ENCODE measurements at regions not wholly inside any gene's neighbourhood (a gene's known extent, or its start where the extent isn't known, plus 50 kb on each side); places are given as distances from the start of the nearest gene placed in this dataset.
A peak's percentile ranks its signal among the peaks of the same experiment; 100 is the strongest.

GRCh38 chr2:185188656-185189055 is 549.9 kb upstream of the FSIP2 start:
- intact Hi-C loops (cut with DNase I; ENCODE audit: low total_unique reads) = no loop called here
- Histone ChIP-seq H3K27me3 (no peaks in the 10 kb centered on the region), H3K4me3 (no peak overlapping the region), H3K36me3 (no peaks in the 10 kb centered on the region), H3K4me1 (no peaks in the 10 kb centered on the region), H3K27ac (no peak overlapping the region), H3K9me3 (no peaks in the 10 kb centered on the region)
- no peak for DNase-seq (ENCODE audit: low spot score in 2 of 2)
- TF ChIP-seq POLR2AphosphoS5 (IDR thresholded peaks at IDR 0.05) (no peak), POLR2A (IDR thresholded peaks at IDR 0.05) (no peak)

- Histone ChIP-seq H3K4me3 (no peak overlapping the region), H3K9me3 (no peaks in the 10 kb centered on the region), H3K27ac (no peak overlapping the region), H3K27me3 (no peaks in the 10 kb centered on the region), H3K36me3 (no peaks in the 10 kb centered on the region), H3K4me1 (no peaks in the 10 kb centered on the region)
- no peak for TF ChIP-seq CTCF (IDR thresholded peaks at IDR 0.05)
- TF ChIP-seq POLR2AphosphoS5 (IDR thresholded peaks at IDR 0.05) = no peak
- no peak for TF ChIP-seq POLR2A (IDR thresholded peaks at IDR 0.05)
- no peak for DNase-seq (ENCODE audit: low spot score in 2 of 2)
- intact Hi-C loops (cut with DNase I; ENCODE audit: low total_unique reads) = no loop called here
These were observed 537.5 kb upstream of the FSIP2 start for GRCh38 chr2:185201063-185201462.

GRCh38 chr2:185202381-185202780 is 536.2 kb upstream of the FSIP2 start:
- Histone ChIP-seq H3K27me3 (no peaks in the 10 kb centered on the region), H3K4me3 (no peak overlapping the region), H3K36me3 (no peaks in the 10 kb centered on the region), H3K27ac (no peak overlapping the region), H3K4me1 (no peaks in the 10 kb centered on the region), H3K9me3 (no peaks in the 10 kb centered on the region)
- intact Hi-C loops (cut with DNase I; ENCODE audit: low total_unique reads) = no loop called here
- no peak for DNase-seq (ENCODE audit: low spot score in 2 of 2)
- TF ChIP-seq CTCF (IDR thresholded peaks at IDR 0.05) (no peak), POLR2A (IDR thresholded peaks at IDR 0.05) (no peak), POLR2AphosphoS5 (IDR thresholded peaks at IDR 0.05) (no peak)

- H3K4me1 ChIP-seq = no peaks in the 10 kb centered on the region
- TF ChIP-seq POLR2A (IDR thresholded peaks at IDR 0.05) (no peak), CTCF (IDR thresholded peaks at IDR 0.05) (no peak), POLR2AphosphoS5 (IDR thresholded peaks at IDR 0.05) (no peak)
- intact Hi-C loops (cut with DNase I; ENCODE audit: low total_unique reads) = no loop called here
- no peaks in the 10 kb centered on the region for H3K36me3 ChIP-seq
- DNase-seq (ENCODE audit: low spot score in 2 of 2) = no peak
- H3K9me3 ChIP-seq = no peaks in the 10 kb centered on the region
- H3K27me3 ChIP-seq = no peaks in the 10 kb centered on the region
- H3K4me3 ChIP-seq = no peak overlapping the region
- H3K27ac ChIP-seq = no peak overlapping the region
These were observed 535.6 kb upstream of the FSIP2 start for GRCh38 chr2:185202945-185203528.

- intact Hi-C loops (cut with DNase I; ENCODE audit: low total_unique reads) = no loop called here
- Histone ChIP-seq H3K36me3 (no peaks in the 10 kb centered on the region), H3K27me3 (no peaks in the 10 kb centered on the region), H3K4me1 (no peaks in the 10 kb centered on the region), H3K27ac (no peak overlapping the region), H3K4me3 (no peak overlapping the region), H3K9me3 (no peaks in the 10 kb centered on the region)
- no peak for DNase-seq (ENCODE audit: low spot score in 2 of 2)
- TF ChIP-seq POLR2A (IDR thresholded peaks at IDR 0.05) (no peak), POLR2AphosphoS5 (IDR thresholded peaks at IDR 0.05) (no peak), CTCF (IDR thresholded peaks at IDR 0.05) (peak in 2 of 3 donors; percentile 20 to 34)
These were observed 530.3 kb upstream of the FSIP2 start for GRCh38 chr2:185208261-185208660.

- Histone ChIP-seq H3K4me1 (no peaks in the 10 kb centered on the region), H3K4me3 (no peak overlapping the region), H3K27ac (no peak overlapping the region), H3K9me3 (no peaks in the 10 kb centered on the region), H3K27me3 (no peaks in the 10 kb centered on the region), H3K36me3 (no peaks in the 10 kb centered on the region)
- DNase-seq (ENCODE audit: low spot score in 2 of 2) = no peak
- intact Hi-C loops (cut with DNase I; ENCODE audit: low total_unique reads) = no loop called here
- no peak for TF ChIP-seq POLR2AphosphoS5 (IDR thresholded peaks at IDR 0.05)
- no peak for TF ChIP-seq POLR2A (IDR thresholded peaks at IDR 0.05)
- TF ChIP-seq CTCF (IDR thresholded peaks at IDR 0.05) = no peak
These were observed 523.1 kb upstream of the FSIP2 start for GRCh38 chr2:185215497-185215896.
